K562 (cell line): ENCODE measurements at regions not wholly inside any gene's neighbourhood (a gene's known extent, or its start where the extent isn't known, plus 50 kb on each side); places are given as distances from the start of the nearest gene placed in this dataset.

Experiments
- ATAC-seq: fragments of 200-7000 bp; cut with Tn5 transposase; 3 replicates; pipeline ENCODE4 v1.9.1; 2020; ENCODE audit warnings: moderate library complexity
- BruUV-seq: library from RNA; stranded (reverse); fragments of 400-500 nt; replicated peaks from 2 replicates; lab custom pipeline; 2021; lab: Mats Ljungman, UMichigan
- CTCF ChIA-PET: fragments of 300-600 bp; formaldehyde crosslinking; extraction: SDS; loops from one replicate; lab custom pipeline; 2021; ENCODE audit warnings: low intra/inter-chr PET ratio; lab: Yijun Ruan, JAX
- POLR2A ChIA-PET: fragments of 300-600, 350-650 bp; sonication (Branson Sonifier 250); formaldehyde crosslinking; extraction: SDS; loops from one replicate; lab custom pipeline; 2021; ENCODE audit warnings: antibody characterized with exemption, inconsistent platforms; lab: Yijun Ruan, JAX
- DNase-seq, 4 experiments: peaks; one replicate each; pipeline versions ENCODE4 v3.0.0 to v3.0.0-alpha.2; 2011 to 2018; ENCODE audit warnings: low spot score in 3 of 4, mixed read lengths in 3 of 4; ENCODE audit errors: extremely low read depth in 1 of 4
- FAIRE-seq: peaks from 2 replicates; lab custom pipeline; 2011; peaks lifted over from hg19 to GRCh38; lab: Jason Lieb, UNC
- H2AFZ ChIP-seq: 2 replicates; pipeline ENCODE4 v1.6.0; 2011; ENCODE audit warnings: low read depth, low read length, control low read depth, inconsistent platforms
- H3K27ac ChIP-seq: fragments of 200-600 bp; 3 replicates; pipeline ENCODE4 v1.8.0; 2011; ENCODE audit warnings: low read depth, mild to moderate bottlenecking, control low read depth, inconsistent platforms, low read length, moderate library complexity, mixed read lengths; ENCODE audit errors: extremely low read depth
- H3K27me3 ChIP-seq, 2 experiments: fragments of 300-600 bp in 1 of 2; 2 replicates in 1 of 2; 3 replicates in 1 of 2; pipeline versions ENCODE4 v1.6.0 to v1.8.0; 2011; ENCODE audit warnings: inconsistent platforms in 2 of 2, low read length in 2 of 2, mild to moderate bottlenecking in 1 of 2, mixed read lengths in 1 of 2, moderate library complexity in 1 of 2; ENCODE audit not compliant: control insufficient read depth in 2 of 2, insufficient read depth in 2 of 2
- H3K36me3 ChIP-seq: fragments of 300-600 bp; 3 replicates; pipeline ENCODE4 v1.8.0; 2011; ENCODE audit warnings: mild to moderate bottlenecking, low read length, inconsistent platforms; ENCODE audit not compliant: control insufficient read depth, insufficient read depth
- H3K4me1 ChIP-seq, 2 experiments: fragments of 200-600 bp in 1 of 2; replicated peaks in 1 of 2; 2 replicates in 1 of 2; 3 replicates in 1 of 2; pipeline versions ENCODE4 v1.5.1 to v1.8.0; 2011; ENCODE audit warnings: inconsistent platforms in 2 of 2, low read length in 2 of 2, mild to moderate bottlenecking in 1 of 2, mixed read lengths in 1 of 2, moderate library complexity in 1 of 2; ENCODE audit not compliant: control insufficient read depth in 2 of 2, insufficient read depth in 2 of 2
- H3K4me2 ChIP-seq: 2 replicates; pipeline ENCODE4 v1.6.1; 2011; ENCODE audit warnings: low read length, control low read depth, inconsistent platforms, mixed read lengths; ENCODE audit not compliant: insufficient read depth
- H3K4me3 ChIP-seq: fragments of 200-600 bp; sonication (generic), shearing (Covaris generic); 2 replicates; pipeline ENCODE4 v1.5.1; 2016; ENCODE audit warnings: control low read depth, inconsistent platforms
- H3K79me2 ChIP-seq: fragments of 200-600 bp; 3 replicates; pipeline ENCODE4 v1.8.0; 2011; ENCODE audit warnings: low read length, inconsistent platforms; ENCODE audit not compliant: control insufficient read depth, insufficient read depth
- H3K9ac ChIP-seq, 2 experiments: 2 replicates each; pipeline versions ENCODE4 v1.6.0 to v1.6.1; 2011; ENCODE audit warnings: low read depth in 2 of 2, low read length in 2 of 2, control low read depth in 1 of 2, inconsistent platforms in 1 of 2, mild to moderate bottlenecking in 1 of 2, mixed read lengths in 1 of 2; ENCODE audit not compliant: insufficient read depth in 1 of 2
- H3K9me1 ChIP-seq: one replicate; pipeline ENCODE4 v1.6.0; 2011; ENCODE audit warnings: inconsistent platforms, mild to moderate bottlenecking, low read length, moderate library complexity; ENCODE audit not compliant: control insufficient read depth, insufficient read depth
- H3K9me3 ChIP-seq: replicated peaks from 2 replicates; pipeline ENCODE4 v1.5.1; 2011; ENCODE audit warnings: low read depth, low read length, inconsistent platforms; ENCODE audit not compliant: control insufficient read depth, insufficient read depth
- H4K20me1 ChIP-seq: replicated peaks from 2 replicates; pipeline ENCODE4 v1.6.1; 2011; ENCODE audit warnings: low read length, inconsistent platforms, mixed read lengths; ENCODE audit not compliant: control insufficient read depth, insufficient read depth
- CBFA2T3 ChIP-seq: fragments of 450-650 bp; IDR thresholded peaks from 2 replicates; pipeline ENCODE4 v1.6.1; 2017
- FOXP1 ChIP-seq: sonication (generic); formaldehyde crosslinking; IDR thresholded peaks from 2 replicates; pipeline ENCODE4 v1.8.0; 2022; ENCODE audit warnings: mild to moderate bottlenecking, missing genetic modification reagents
- GABPB1 ChIP-seq: sonication (generic); formaldehyde crosslinking; IDR thresholded peaks from 2 replicates; pipeline ENCODE4 v1.8.0; 2022; ENCODE audit warnings: mild to moderate bottlenecking, missing genetic modification reagents
- IFI16 ChIP-seq: fragments of 250-450 bp; sonication (Bioruptor Pico); IDR thresholded peaks from 2 replicates; pipeline ENCODE4 v2.1.2; 2022; ENCODE audit warnings: mild to moderate bottlenecking, inconsistent platforms
- JUNB ChIP-seq: fragments of 450-650 bp; formaldehyde crosslinking; conservative IDR thresholded peaks from 2 replicates; pipeline ENCODE4 v1.4.0; 2020; ENCODE audit warnings: mild to moderate bottlenecking
- KDM4B ChIP-seq, 2 experiments: fragments of 450-650 bp in 1 of 2; sonication (generic) in 1 of 2; IDR thresholded peaks; 2 replicates each; pipeline ENCODE4 v1.6.1; 2016 to 2017; ENCODE audit warnings: borderline replicate concordance in 2 of 2, antibody characterized with exemption in 1 of 2, low read depth in 1 of 2, mild to moderate bottlenecking in 1 of 2
- L3MBTL2 ChIP-seq: fragments of 450-650 bp; IDR thresholded peaks from 2 replicates; pipeline ENCODE4 v1.6.1; 2016; ENCODE audit warnings: mild to moderate bottlenecking, moderate library complexity
- MAZ ChIP-seq, 2 experiments: fragments of 450-650 bp in 1 of 2; sonication (generic) in 1 of 2; formaldehyde crosslinking; IDR thresholded peaks in 1 of 2; conservative IDR thresholded peaks in 1 of 2; 2 replicates each; pipeline versions ENCODE4 v1.4.0 to v1.5.0; 2020; ENCODE audit warnings: mild to moderate bottlenecking in 1 of 2, missing genetic modification reagents in 1 of 2
- MLLT1 ChIP-seq, 2 experiments: fragments of 450-650 bp; IDR thresholded peaks; 2 replicates each; pipeline ENCODE4 v1.6.1; 2016
- NCOA1 ChIP-seq: fragments of 450-650 bp; IDR thresholded peaks from 2 replicates; pipeline ENCODE4 v1.6.1; 2016; ENCODE audit warnings: low read depth
- NEUROD1 ChIP-seq: fragments of 150-350 bp; IDR thresholded peaks from 2 replicates; pipeline ENCODE4 v1.6.1; 2014; ENCODE audit warnings: borderline replicate concordance, low read length, low read depth; ENCODE audit not compliant: partially characterized antibody
- PRMT5 ChIP-seq: sonication (generic); formaldehyde crosslinking; IDR thresholded peaks from 2 replicates; pipeline ENCODE4 v1.5.0; 2020; ENCODE audit warnings: missing genetic modification reagents
- RB1 ChIP-seq: fragments of 450-650 bp; IDR thresholded peaks from 2 replicates; pipeline ENCODE4 v1.6.1; 2017; ENCODE audit warnings: low read depth, mild to moderate bottlenecking
- RBFOX2 ChIP-seq: fragments of 200-400 bp; formaldehyde crosslinking; IDR thresholded peaks from 2 replicates; pipeline ENCODE4 v1.6.1; 2017; ENCODE audit warnings: low read depth, mild to moderate bottlenecking, low read length, moderate library complexity
- TCF3 ChIP-seq: sonication (generic); formaldehyde crosslinking; IDR thresholded peaks from 2 replicates; pipeline ENCODE4 v1.4.0; 2020; ENCODE audit warnings: mild to moderate bottlenecking, missing genetic modification reagents
- TEAD2 ChIP-seq: fragments of 450-650 bp; IDR thresholded peaks from 2 replicates; pipeline ENCODE4 v1.6.1; 2016; ENCODE audit warnings: missing genetic modification characterization, control low read depth, missing compliant biosample characterization
- ZBTB7A ChIP-seq: IDR thresholded peaks from 2 replicates; pipeline ENCODE4 v1.6.1; 2011; ENCODE audit warnings: low read depth, mild to moderate bottlenecking, low read length, moderate library complexity, borderline replicate concordance; ENCODE audit not compliant: control insufficient read depth
- ZC3H8 ChIP-seq: fragments of 450-650 bp; IDR thresholded peaks from 2 replicates; pipeline ENCODE4 v1.6.1; 2017
- ZNF253 ChIP-seq: fragments of 250-450 bp; sonication (Bioruptor Pico); conservative IDR thresholded peaks from 2 replicates; pipeline ENCODE4 v1.6.1; 2021; ENCODE audit warnings: mild to moderate bottlenecking
- WGBS: fragments of 100-300 bp; shearing (Covaris generic); methylation state at CpG from one replicate; pipeline ENCODE4 v1.1.6; 2016; ENCODE audit warnings: low coverage, mixed read lengths; ENCODE audit not compliant: insufficient coverage; ENCODE audit errors: missing lambda C conversion rate; 5-methylcytosine and 5-hydroxymethylcytosine counted together
- in situ Hi-C: fragments of 300-500 bp; cut with MboI; formaldehyde crosslinking; loops from 4 replicates; pipeline ENCODE4 v1.15.0; 2018; ENCODE audit warnings: inconsistent platforms, mixed read lengths
- intact Hi-C: fragments of 100-400 bp; cut with micrococcal nuclease; formaldehyde crosslinking; loops from 2 replicates; pipeline ENCODE4 v1.14.2; 2022

DNA sequence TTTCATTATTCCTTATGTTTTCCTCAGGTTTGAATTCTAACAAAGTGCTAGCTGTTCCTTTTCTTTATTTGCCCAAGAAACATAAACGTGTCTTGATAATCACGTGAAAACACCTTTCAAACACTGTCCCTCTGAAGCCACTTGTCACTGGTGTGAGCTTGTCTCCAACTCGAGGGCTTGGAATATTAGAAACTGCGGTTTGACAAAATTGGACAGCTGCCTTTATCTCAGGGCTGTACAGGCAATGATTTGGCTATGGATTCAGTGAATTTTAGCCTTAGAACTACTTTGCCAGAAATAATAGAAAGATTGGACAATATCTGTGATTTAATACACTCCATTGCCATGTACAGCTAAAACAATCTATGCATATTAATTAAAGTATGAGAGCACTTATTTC lies 763.0 kb upstream of the ACVR2A start:
- Histone ChIP-seq H3K4me2 (no peak overlapping the region), H3K4me1 (no peaks in the 10 kb centered on the region), H3K27ac (no peak overlapping the region), H3K4me3 (no peak overlapping the region), H3K9me3 (no peaks in the 10 kb centered on the region), H3K36me3 (no peaks in the 10 kb centered on the region), H4K20me1 (no peaks in the 10 kb centered on the region), H3K27me3 (no peaks in the 10 kb centered on the region), H3K9me1 (no peaks in the 10 kb centered on the region), H3K79me2 (no peaks in the 10 kb centered on the region), H3K9ac (no peak overlapping the region), H2AFZ (no peak overlapping the region)
- WGBS = 0% methylated on average over 4 of the region's 4 CpGs
- no peak for TF ChIP-seq L3MBTL2
- TF ChIP-seq PRMT5 (CRISPR knock-in tag) = no peak
- no peak for TF ChIP-seq FOXP1 (CRISPR knock-in tag)
- no peak for TF ChIP-seq MLLT1 (IDR thresholded peaks at IDR 0.05)
- TF ChIP-seq RB1 = no peak
- no peak for TF ChIP-seq MAZ (CRISPR knock-in tag; conservative IDR thresholded peaks at IDR 0.05 in 1 of 2, IDR thresholded peaks at IDR 0.05 in 1 of 2)
- TF ChIP-seq KDM4B (IDR thresholded peaks at IDR 0.05; ENCODE audit: borderline replicate concordance in 2 of 2, low read depth in 1 of 2) = no peak
- TF ChIP-seq CBFA2T3 = no peak
- no peak for TF ChIP-seq GABPB1 (CRISPR knock-in tag)
- TF ChIP-seq JUNB (CRISPR knock-in tag) = no peak
- no peak for TF ChIP-seq TCF3 (CRISPR knock-in tag)
- no peak for TF ChIP-seq ZC3H8
- TF ChIP-seq RBFOX2 = no peak
- no peak for TF ChIP-seq TEAD2 (tag)
- TF ChIP-seq ZBTB7A = no peak
- no peak for TF ChIP-seq ZNF253 (CRISPR knock-in tag)
- TF ChIP-seq NEUROD1 = no peak
- no peak for TF ChIP-seq NCOA1
- no peak for TF ChIP-seq IFI16 (CRISPR knock-in tag)
- intact Hi-C loops (no loop called here), in situ Hi-C loops (loop anchor here (25.0 kb wide), 1 partner anchor 830 kb away; no protein-coding TSS in a partner anchor)
- no TSS peak for BruUV-seq
- ChIA-PET CTCF (no interaction called here), POLR2A (interaction anchor here (0.6 kb wide), 1 partner anchor 167 kb away, joined by 4 read pairs; no protein-coding TSS in a partner anchor)
- FAIRE-seq (no peak), ATAC-seq (no peak), DNase-seq (no peak)
